DND-41 (cell line): ENCODE measurements at regions not wholly inside any gene's neighbourhood (a gene's known extent, or its start where the extent isn't known, plus 50 kb on each side); places are given as distances from the start of the nearest gene placed in this dataset.

Source experiments
- ATAC-seq: fragments of 200-7000 bp; cut with Tn5 transposase; 3 replicates; pipeline ENCODE4 v1.9.1; 2021; ENCODE audit warnings: low read depth; ENCODE audit not compliant: insufficient read depth
- DNase-seq: peaks from one replicate; pipeline ENCODE4 v3.0.0-alpha.2; 2020
- H2AFZ ChIP-seq: 2 replicates; pipeline ENCODE4 v1.6.0; 2012; ENCODE audit warnings: low read depth, low read length
- H3K27ac ChIP-seq: 2 replicates; pipeline ENCODE4 v1.5.1; 2012; ENCODE audit warnings: low read length, inconsistent platforms
- H3K27me3 ChIP-seq: fragments of 200-600 bp; sonication (generic); 2 replicates; pipeline ENCODE4 v1.6.0; 2012; ENCODE audit warnings: low read length, mild to moderate bottlenecking, inconsistent platforms; ENCODE audit not compliant: insufficient read depth, poor library complexity
- H3K36me3 ChIP-seq: 2 replicates; pipeline ENCODE4 v1.5.1; 2012; ENCODE audit warnings: low read length, inconsistent platforms; ENCODE audit not compliant: insufficient read depth
- H3K4me1 ChIP-seq: 2 replicates; pipeline ENCODE4 v1.5.1; 2012; ENCODE audit warnings: mild to moderate bottlenecking, low read length; ENCODE audit not compliant: insufficient read depth
- H3K4me2 ChIP-seq: 2 replicates; pipeline ENCODE4 v1.6.0; 2012; ENCODE audit warnings: mild to moderate bottlenecking, moderate library complexity, low read length, inconsistent platforms; ENCODE audit not compliant: insufficient read depth
- H3K4me3 ChIP-seq, 2 experiments: fragments of 200-600 bp in 1 of 2; shearing (Covaris generic) in 1 of 2; 2 replicates each; pipeline ENCODE4 v1.5.1; 2012 to 2016; ENCODE audit warnings: inconsistent platforms in 2 of 2, low read length in 2 of 2, mild to moderate bottlenecking in 2 of 2, low read depth in 1 of 2, moderate library complexity in 1 of 2
- H3K79me2 ChIP-seq: 2 replicates; pipeline ENCODE4 v1.6.0; 2012; ENCODE audit warnings: low read length, inconsistent platforms; ENCODE audit not compliant: insufficient read depth
- H3K9ac ChIP-seq: 2 replicates; pipeline ENCODE4 v1.6.0; 2012; ENCODE audit warnings: low read depth, mild to moderate bottlenecking, inconsistent platforms, low read length, moderate library complexity
- H3K9me3 ChIP-seq: 2 replicates; pipeline ENCODE4 v1.5.1; 2012; ENCODE audit warnings: low read length, moderate library complexity, mild to moderate bottlenecking, inconsistent platforms; ENCODE audit not compliant: insufficient read depth, severe bottlenecking
- H4K20me1 ChIP-seq: 2 replicates; pipeline ENCODE4 v1.6.0; 2012; ENCODE audit warnings: low read length; ENCODE audit not compliant: insufficient read depth
- EZH2 ChIP-seq: IDR thresholded peaks from 3 replicates; pipeline ENCODE4 v1.6.1; 2012; ENCODE audit warnings: borderline replicate concordance, low read depth, mild to moderate bottlenecking, moderate library complexity, low read length, inconsistent platforms; ENCODE audit not compliant: severe bottlenecking
- TF ChIP-seq, protein P1 (sequence below): IDR thresholded peaks from 2 replicates; pipeline ENCODE4 v1.5.1; 2012; ENCODE audit warnings: borderline replicate concordance, low read length, moderate library complexity, mild to moderate bottlenecking; ENCODE audit not compliant: poor library complexity, severe bottlenecking; ENCODE audit errors: extremely low read depth

GRCh38 chr14:97760050-97760449 lies 962.9 kb downstream of the VRK1 start:
- DNase-seq (no peak), ATAC-seq (no peak)
- peaks cover 42% of the 10 kb centered on the region for H3K4me1 ChIP-seq

DNA sequence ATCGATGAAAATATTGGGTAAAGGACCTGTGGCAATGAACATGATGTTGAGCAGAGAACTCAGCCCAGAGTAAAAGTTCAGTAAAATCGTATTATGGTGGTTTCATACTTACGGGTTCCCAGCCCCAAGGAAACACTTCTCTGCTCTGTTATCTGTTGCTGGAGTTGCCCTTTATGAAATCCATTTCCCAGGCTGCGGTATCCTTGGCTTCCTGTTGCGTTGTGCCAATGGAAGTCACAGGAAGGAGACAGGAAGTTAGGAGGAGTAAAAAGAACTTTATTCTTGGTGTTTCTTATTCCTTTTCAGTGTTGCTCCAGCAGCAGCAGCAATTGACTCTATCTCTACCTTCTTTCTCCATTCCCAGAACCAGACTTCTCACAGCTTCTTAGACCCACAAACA lies 965.2 kb downstream of the VRK1 start:
- no peak for TF ChIP-seq EZH2
- TF ChIP-seq, protein P1, sequence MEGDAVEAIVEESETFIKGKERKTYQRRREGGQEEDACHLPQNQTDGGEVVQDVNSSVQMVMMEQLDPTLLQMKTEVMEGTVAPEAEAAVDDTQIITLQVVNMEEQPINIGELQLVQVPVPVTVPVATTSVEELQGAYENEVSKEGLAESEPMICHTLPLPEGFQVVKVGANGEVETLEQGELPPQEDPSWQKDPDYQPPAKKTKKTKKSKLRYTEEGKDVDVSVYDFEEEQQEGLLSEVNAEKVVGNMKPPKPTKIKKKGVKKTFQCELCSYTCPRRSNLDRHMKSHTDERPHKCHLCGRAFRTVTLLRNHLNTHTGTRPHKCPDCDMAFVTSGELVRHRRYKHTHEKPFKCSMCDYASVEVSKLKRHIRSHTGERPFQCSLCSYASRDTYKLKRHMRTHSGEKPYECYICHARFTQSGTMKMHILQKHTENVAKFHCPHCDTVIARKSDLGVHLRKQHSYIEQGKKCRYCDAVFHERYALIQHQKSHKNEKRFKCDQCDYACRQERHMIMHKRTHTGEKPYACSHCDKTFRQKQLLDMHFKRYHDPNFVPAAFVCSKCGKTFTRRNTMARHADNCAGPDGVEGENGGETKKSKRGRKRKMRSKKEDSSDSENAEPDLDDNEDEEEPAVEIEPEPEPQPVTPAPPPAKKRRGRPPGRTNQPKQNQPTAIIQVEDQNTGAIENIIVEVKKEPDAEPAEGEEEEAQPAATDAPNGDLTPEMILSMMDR: no peak
- Histone ChIP-seq H3K36me3 (no peaks in the 10 kb centered on the region), H2AFZ (peak overlapping the region; percentile 40; the same call in 1 of the 2 replicates), H3K27me3 (no peaks in the 10 kb centered on the region), H3K79me2 (no peaks in the 10 kb centered on the region), H3K4me1 (peaks cover 42% of the 10 kb centered on the region), H4K20me1 (no peaks in the 10 kb centered on the region), H3K9me3 (no peaks in the 10 kb centered on the region), H3K4me3 (peak overlapping the region in 1 of 2 experiments; percentile 11; a peak in 2 of 4 replicates), H3K27ac (peak overlapping the region; percentile 79), H3K9ac (peak overlapping the region; percentile 22), H3K4me2 (peak overlapping the region; percentile 46)
- peak; percentile 64 for DNase-seq
- peak; percentile 65; the same call in 2 of the 3 replicates for ATAC-seq

More at GRCh38 chr14:97760050-97760449, 962.9 kb downstream of the VRK1 start:
- Histone ChIP-seq H3K4me2 (no peak overlapping the region), H3K27me3 (no peaks in the 10 kb centered on the region), H3K36me3 (no peaks in the 10 kb centered on the region), H2AFZ (no peak overlapping the region), H3K79me2 (no peaks in the 10 kb centered on the region), H3K9me3 (no peaks in the 10 kb centered on the region), H3K4me3 (no peak overlapping the region), H3K9ac (no peak overlapping the region), H3K27ac (no peak overlapping the region), H4K20me1 (no peaks in the 10 kb centered on the region)
- TF ChIP-seq, protein P1: no peak
- TF ChIP-seq EZH2: no peak

GRCh38 chr14:97771340-97772045 lies 974.3 kb downstream of the VRK1 start:
- H4K20me1 ChIP-seq: no peaks in the 10 kb centered on the region
- H3K79me2 ChIP-seq: no peaks in the 10 kb centered on the region
- DNase-seq (no peak), ATAC-seq (no peak)
- no peak overlapping the region for H3K9ac ChIP-seq
- no peak overlapping the region for H3K4me3 ChIP-seq
- no peaks in the 10 kb centered on the region for H3K9me3 ChIP-seq
- H3K36me3 ChIP-seq: no peaks in the 10 kb centered on the region
- H3K4me2 ChIP-seq: no peak overlapping the region
- H3K27ac ChIP-seq: peak overlapping the region; percentile 23
- no peak overlapping the region for H2AFZ ChIP-seq
- peaks cover 19% of the 10 kb centered on the region for H3K4me1 ChIP-seq
- no peaks in the 10 kb centered on the region for H3K27me3 ChIP-seq
- TF ChIP-seq EZH2: no peak
- TF ChIP-seq, protein P1: no peak
